Stimulated activated naive CD4-positive, alpha-beta T cell treated with Interleukin-2 at 50 U/mL for 16 hours (primary cell): ENCODE measurements at regions not wholly inside any gene's neighbourhood (a gene's known extent, or its start where the extent isn't known, plus 50 kb on each side); places are given as distances from the start of the nearest gene placed in this dataset.

ENCODE experiments used
- DNase-seq: peaks from one replicate; lab custom pipeline; 2025; lab: John Stamatoyannopoulos, UW

GRCh38 chr10:104505521-104506042 lies 135.5 kb upstream of the SORCS3 start:
- no peak for DNase-seq

- DNase-seq, result no peak
Measured at GRCh38 chr10:104509981-104510380, 131.1 kb upstream of the SORCS3 start.

GRCh38 chr10:104510644-104511043 lies 130.4 kb upstream of the SORCS3 start:
- DNase-seq, result no peak

GRCh38 chr10:104512800-104513199 lies 128.3 kb upstream of the SORCS3 start:
- no peak for DNase-seq

GRCh38 chr10:104515678-104516199 lies 125.4 kb upstream of the SORCS3 start:
- no peak for DNase-seq

- no peak for DNase-seq
Measured at GRCh38 chr10:104516986-104517385, 124.1 kb upstream of the SORCS3 start.

- no peak for DNase-seq
Measured at GRCh38 chr10:104517946-104518345, 123.1 kb upstream of the SORCS3 start.

- no peak for DNase-seq
Measured at GRCh38 chr10:104518891-104519290, 122.2 kb upstream of the SORCS3 start.

GRCh38 chr10:104520653-104521052 lies 120.4 kb upstream of the SORCS3 start:
- no peak for DNase-seq

GRCh38 chr10:104521901-104522694 lies 119.0 kb upstream of the SORCS3 start:
- no peak for DNase-seq

GRCh38 chr10:104526188-104526587 lies 114.9 kb upstream of the SORCS3 start:
- no peak for DNase-seq

GRCh38 chr10:104527013-104527412 lies 114.1 kb upstream of the SORCS3 start:
- no peak for DNase-seq

GRCh38 chr10:104540181-104540580 lies 100.9 kb upstream of the SORCS3 start:
- no peak for DNase-seq

- no peak for DNase-seq
Measured at GRCh38 chr10:104541820-104542219, 99.3 kb upstream of the SORCS3 start.

GRCh38 chr10:104546336-104546735 lies 94.8 kb upstream of the SORCS3 start:
- no peak for DNase-seq

GRCh38 chr10:104546756-104547155 lies 94.3 kb upstream of the SORCS3 start:
- DNase-seq, result no peak

- no peak for DNase-seq
Measured at GRCh38 chr10:104548090-104548489, 93.0 kb upstream of the SORCS3 start.

- DNase-seq, result no peak
Measured at GRCh38 chr10:104556831-104557230, 84.3 kb upstream of the SORCS3 start.

GRCh38 chr10:104557966-104558365 lies 83.1 kb upstream of the SORCS3 start:
- DNase-seq, result no peak

- no peak for DNase-seq
Measured at GRCh38 chr10:104559935-104560334, 81.2 kb upstream of the SORCS3 start.

GRCh38 chr10:104563051-104563450 lies 78.0 kb upstream of the SORCS3 start:
- no peak for DNase-seq

GRCh38 chr10:104563548-104563947 lies 77.5 kb upstream of the SORCS3 start:
- no peak for DNase-seq

GRCh38 chr10:104574427-104574826 lies 66.7 kb upstream of the SORCS3 start:
- DNase-seq, result no peak

GRCh38 chr10:104574838-104575237 lies 66.3 kb upstream of the SORCS3 start:
- DNase-seq, result no peak
